ENCODE measurements at regions not wholly inside any gene's neighbourhood (a gene's known extent, or its start where the extent isn't known, plus 50 kb on each side); places are given as distances from the start of the nearest gene placed in this dataset.

DNA sequence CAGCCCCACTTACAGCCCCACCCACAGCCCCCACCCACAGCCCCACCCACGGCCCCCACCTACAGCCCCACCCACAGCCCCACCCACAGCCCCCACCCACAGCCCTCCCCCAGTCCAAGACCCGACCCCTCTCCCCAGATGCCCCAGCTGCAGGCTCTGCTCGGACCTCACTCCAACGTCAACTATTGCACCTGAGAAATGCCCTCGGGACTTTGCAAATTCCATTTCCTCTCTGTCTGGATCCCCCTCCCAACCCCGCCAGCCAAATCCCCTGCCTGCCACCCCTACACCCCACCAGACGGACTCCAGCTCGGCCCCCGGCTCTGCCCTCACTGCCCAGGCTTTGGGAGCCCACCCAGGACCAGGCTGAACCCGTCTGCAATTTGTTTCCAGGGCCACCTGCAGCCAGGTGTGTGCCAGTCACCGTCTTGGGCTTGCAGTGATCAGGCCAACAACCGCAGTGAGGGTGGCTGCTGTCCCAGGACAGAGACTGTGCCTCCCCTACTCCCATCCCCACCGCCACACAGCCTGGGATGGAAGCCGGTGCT lies 662.8 kb downstream of the BRD1 start:
- no peak for TF ChIP-seq POLR2AphosphoS5 (IDR thresholded peaks at IDR 0.05; ENCODE audit: low read depth, low read length)
- TF ChIP-seq, protein P1, sequence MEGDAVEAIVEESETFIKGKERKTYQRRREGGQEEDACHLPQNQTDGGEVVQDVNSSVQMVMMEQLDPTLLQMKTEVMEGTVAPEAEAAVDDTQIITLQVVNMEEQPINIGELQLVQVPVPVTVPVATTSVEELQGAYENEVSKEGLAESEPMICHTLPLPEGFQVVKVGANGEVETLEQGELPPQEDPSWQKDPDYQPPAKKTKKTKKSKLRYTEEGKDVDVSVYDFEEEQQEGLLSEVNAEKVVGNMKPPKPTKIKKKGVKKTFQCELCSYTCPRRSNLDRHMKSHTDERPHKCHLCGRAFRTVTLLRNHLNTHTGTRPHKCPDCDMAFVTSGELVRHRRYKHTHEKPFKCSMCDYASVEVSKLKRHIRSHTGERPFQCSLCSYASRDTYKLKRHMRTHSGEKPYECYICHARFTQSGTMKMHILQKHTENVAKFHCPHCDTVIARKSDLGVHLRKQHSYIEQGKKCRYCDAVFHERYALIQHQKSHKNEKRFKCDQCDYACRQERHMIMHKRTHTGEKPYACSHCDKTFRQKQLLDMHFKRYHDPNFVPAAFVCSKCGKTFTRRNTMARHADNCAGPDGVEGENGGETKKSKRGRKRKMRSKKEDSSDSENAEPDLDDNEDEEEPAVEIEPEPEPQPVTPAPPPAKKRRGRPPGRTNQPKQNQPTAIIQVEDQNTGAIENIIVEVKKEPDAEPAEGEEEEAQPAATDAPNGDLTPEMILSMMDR (IDR thresholded peaks at IDR 0.05): no peak
- TF ChIP-seq, protein P2, sequence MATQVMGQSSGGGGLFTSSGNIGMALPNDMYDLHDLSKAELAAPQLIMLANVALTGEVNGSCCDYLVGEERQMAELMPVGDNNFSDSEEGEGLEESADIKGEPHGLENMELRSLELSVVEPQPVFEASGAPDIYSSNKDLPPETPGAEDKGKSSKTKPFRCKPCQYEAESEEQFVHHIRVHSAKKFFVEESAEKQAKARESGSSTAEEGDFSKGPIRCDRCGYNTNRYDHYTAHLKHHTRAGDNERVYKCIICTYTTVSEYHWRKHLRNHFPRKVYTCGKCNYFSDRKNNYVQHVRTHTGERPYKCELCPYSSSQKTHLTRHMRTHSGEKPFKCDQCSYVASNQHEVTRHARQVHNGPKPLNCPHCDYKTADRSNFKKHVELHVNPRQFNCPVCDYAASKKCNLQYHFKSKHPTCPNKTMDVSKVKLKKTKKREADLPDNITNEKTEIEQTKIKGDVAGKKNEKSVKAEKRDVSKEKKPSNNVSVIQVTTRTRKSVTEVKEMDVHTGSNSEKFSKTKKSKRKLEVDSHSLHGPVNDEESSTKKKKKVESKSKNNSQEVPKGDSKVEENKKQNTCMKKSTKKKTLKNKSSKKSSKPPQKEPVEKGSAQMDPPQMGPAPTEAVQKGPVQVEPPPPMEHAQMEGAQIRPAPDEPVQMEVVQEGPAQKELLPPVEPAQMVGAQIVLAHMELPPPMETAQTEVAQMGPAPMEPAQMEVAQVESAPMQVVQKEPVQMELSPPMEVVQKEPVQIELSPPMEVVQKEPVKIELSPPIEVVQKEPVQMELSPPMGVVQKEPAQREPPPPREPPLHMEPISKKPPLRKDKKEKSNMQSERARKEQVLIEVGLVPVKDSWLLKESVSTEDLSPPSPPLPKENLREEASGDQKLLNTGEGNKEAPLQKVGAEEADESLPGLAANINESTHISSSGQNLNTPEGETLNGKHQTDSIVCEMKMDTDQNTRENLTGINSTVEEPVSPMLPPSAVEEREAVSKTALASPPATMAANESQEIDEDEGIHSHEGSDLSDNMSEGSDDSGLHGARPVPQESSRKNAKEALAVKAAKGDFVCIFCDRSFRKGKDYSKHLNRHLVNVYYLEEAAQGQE (IDR thresholded peaks at IDR 0.05; ENCODE audit: insufficient read depth in 1 of 2, low read depth in 2 of 2, low read length in 1 of 2): no peak

Data from Panc1 (cell line).